Activated CD4-positive, alpha-beta T cell treated with anti-CD3 and anti-CD28 coated beads for 36 hours (primary cell): ENCODE measurements at regions not wholly inside any gene's neighbourhood (a gene's known extent, or its start where the extent isn't known, plus 50 kb on each side); places are given as distances from the start of the nearest gene placed in this dataset.
"Not testable (repeated sequence)": the region's sequence is repeated elsewhere in the genome, so short reads cannot be mapped to it uniquely, and the experiment has no call there.

ENCODE experiments used
- ATAC-seq: fragments of 200-7000 bp; cut with Tn5 transposase; one replicate; pipeline ENCODE4 v1.10.0; 2021; ENCODE audit warnings: mild to moderate bottlenecking, moderate library complexity
- CTCF ChIA-PET: fragments of 350-600 bp; sonication (Branson Sonifier 250); formaldehyde crosslinking; loops from one replicate; lab custom pipeline; 2021; ENCODE audit warnings: antibody characterized with exemption; lab: Charles Lee
- POLR2A ChIA-PET: fragments of 350-600 bp; sonication (Branson Sonifier 250); formaldehyde crosslinking; loops from one replicate; lab custom pipeline; 2021; ENCODE audit warnings: antibody characterized with exemption, inconsistent platforms; lab: Charles Lee
- DNase-seq: peaks from one replicate; pipeline ENCODE4 v3.0.0-alpha.2; 2020
- H3K27ac Mint-ChIP-seq: one replicate; pipeline ENCODE4 v1.8.0; 2021; ENCODE audit warnings: mixed read lengths
- H3K27me3 Mint-ChIP-seq: one replicate; pipeline ENCODE4 v1.8.0; 2021; ENCODE audit warnings: mixed read lengths
- H3K36me3 Mint-ChIP-seq: one replicate; pipeline ENCODE4 v1.8.0; 2021; ENCODE audit warnings: low read depth, mixed read lengths
- H3K4me1 Mint-ChIP-seq: one replicate; pipeline ENCODE4 v1.8.0; 2021; ENCODE audit warnings: mixed read lengths
- H3K4me3 Mint-ChIP-seq: one replicate; pipeline ENCODE4 v1.8.0; 2021; ENCODE audit warnings: mild to moderate bottlenecking, moderate library complexity, mixed read lengths
- H3K9me3 Mint-ChIP-seq: one replicate; pipeline ENCODE4 v1.8.0; 2021; ENCODE audit warnings: low read depth, mixed read lengths
- intact Hi-C, 2 experiments: fragments of 100-400 bp; cut with DNase I in 1 of 2; cut with micrococcal nuclease in 1 of 2; formaldehyde crosslinking; loops; one replicate each; pipeline versions ENCODE4 v1.14.2 to v1.15.1; 2022 to 2024; cut with DNase I, micrococcal nuclease

- ATAC-seq = no peak
- ChIA-PET POLR2A (no interaction called here), CTCF (interaction anchor here (0.7 kb wide), 1 partner anchor 11 kb away, joined by 3 read pairs; no protein-coding TSS in a partner anchor)
- H3K4me1 Mint-ChIP-seq = no peaks in the 10 kb centered on the region
- H3K27me3 Mint-ChIP-seq = no peaks in the 10 kb centered on the region
- no peaks in the 10 kb centered on the region for H3K9me3 Mint-ChIP-seq
- no peak for DNase-seq
- H3K36me3 Mint-ChIP-seq = no peaks in the 10 kb centered on the region
- intact Hi-C loops = no loop called here
- H3K27ac Mint-ChIP-seq = no peak overlapping the region
- no peak overlapping the region for H3K4me3 Mint-ChIP-seq
Observed at GRCh38 chr10:21363092-21363730, 162.3 kb downstream of the SKIDA1 start.

GRCh38 chr10:21359202-21359601 is 166.3 kb downstream of the SKIDA1 start:
- Mint-ChIP-seq H3K4me3 (no peak overlapping the region), H3K27ac (no peak overlapping the region), H3K36me3 (no peaks in the 10 kb centered on the region), H3K4me1 (no peaks in the 10 kb centered on the region), H3K27me3 (no peaks in the 10 kb centered on the region), H3K9me3 (no peaks in the 10 kb centered on the region)
- no peak for DNase-seq
- intact Hi-C loops = no loop called here
- CTCF ChIA-PET = interaction anchor here (1.2 kb wide), 1 partner anchor 10 kb away, joined by 4 read pairs; no protein-coding TSS in a partner anchor
- no peak for ATAC-seq
- POLR2A ChIA-PET = no interaction called here

GRCh38 chr10:21355591-21356011 is 169.9 kb downstream of the SKIDA1 start:
- H3K4me1 Mint-ChIP-seq = no peaks in the 10 kb centered on the region
- POLR2A ChIA-PET = no interaction called here
- CTCF ChIA-PET = no interaction called here
- ATAC-seq (no peak), DNase-seq (no peak)
- H3K27ac Mint-ChIP-seq = no peak overlapping the region
- H3K4me3 Mint-ChIP-seq = no peak overlapping the region
- no peaks in the 10 kb centered on the region for H3K9me3 Mint-ChIP-seq
- H3K36me3 Mint-ChIP-seq = no peaks in the 10 kb centered on the region
- no peaks in the 10 kb centered on the region for H3K27me3 Mint-ChIP-seq
- intact Hi-C loops = no loop called here

- Mint-ChIP-seq H3K36me3 (no peaks in the 10 kb centered on the region), H3K27me3 (no peaks in the 10 kb centered on the region), H3K4me1 (no peaks in the 10 kb centered on the region), H3K9me3 (no peaks in the 10 kb centered on the region), H3K27ac (no peak overlapping the region), H3K4me3 (no peak overlapping the region)
- no peak for ATAC-seq
- CTCF ChIA-PET = interaction anchor here (0.7 kb wide), 1 partner anchor 11 kb away, joined by 3 read pairs; no protein-coding TSS in a partner anchor
- POLR2A ChIA-PET = no interaction called here
- intact Hi-C loops = no loop called here
- DNase-seq = no peak
Observed at GRCh38 chr10:21352886-21353285, 172.6 kb downstream of the SKIDA1 start.

GRCh38 chr10:21351594-21351993 is 173.9 kb downstream of the SKIDA1 start:
- ATAC-seq, intact Hi-C loops, H3K36me3 Mint-ChIP-seq, DNase-seq, H3K9me3 Mint-ChIP-seq, H3K4me1 Mint-ChIP-seq, H3K4me3 Mint-ChIP-seq, H3K27me3 Mint-ChIP-seq, CTCF ChIA-PET, H3K27ac Mint-ChIP-seq: not testable (repeated sequence)
- POLR2A ChIA-PET = interaction anchor here (0.6 kb wide), 1 partner anchor 95 kb away, joined by 4 read pairs; no protein-coding TSS in a partner anchor

- ChIA-PET CTCF (no interaction called here), POLR2A (no interaction called here)
- intact Hi-C loops = no loop called here
- no peaks in the 10 kb centered on the region for H3K9me3 Mint-ChIP-seq
- DNase-seq (no peak), ATAC-seq (no peak)
- no peak overlapping the region for H3K27ac Mint-ChIP-seq
- no peaks in the 10 kb centered on the region for H3K27me3 Mint-ChIP-seq
- no peaks in the 10 kb centered on the region for H3K4me1 Mint-ChIP-seq
- no peak overlapping the region for H3K4me3 Mint-ChIP-seq
- H3K36me3 Mint-ChIP-seq = no peaks in the 10 kb centered on the region
Observed at GRCh38 chr10:21349912-21350286, 175.6 kb downstream of the SKIDA1 start.

- Mint-ChIP-seq H3K27me3 (no peaks in the 10 kb centered on the region), H3K27ac (no peak overlapping the region), H3K4me1 (no peaks in the 10 kb centered on the region), H3K36me3 (no peaks in the 10 kb centered on the region), H3K9me3 (no peaks in the 10 kb centered on the region), H3K4me3 (no peak overlapping the region)
- ChIA-PET POLR2A (no interaction called here), CTCF (no interaction called here)
- no peak for ATAC-seq
- intact Hi-C loops = no loop called here
- DNase-seq = no peak
Observed at GRCh38 chr10:21347785-21348170, 177.7 kb downstream of the SKIDA1 start.

- POLR2A ChIA-PET = interaction anchor here (0.7 kb wide), 1 partner anchor 183 kb away, joined by 3 read pairs; no protein-coding TSS in a partner anchor
- no peak overlapping the region for H3K4me3 Mint-ChIP-seq
- H3K27ac Mint-ChIP-seq = no peak overlapping the region
- ATAC-seq (no peak), DNase-seq (no peak)
- no peaks in the 10 kb centered on the region for H3K27me3 Mint-ChIP-seq
- no peaks in the 10 kb centered on the region for H3K36me3 Mint-ChIP-seq
- CTCF ChIA-PET = no interaction called here
- no peaks in the 10 kb centered on the region for H3K9me3 Mint-ChIP-seq
- intact Hi-C loops = no loop called here
- no peaks in the 10 kb centered on the region for H3K4me1 Mint-ChIP-seq
Observed at GRCh38 chr10:21347043-21347784, 178.3 kb downstream of the SKIDA1 start.

GRCh38 chr10:21343087-21343486 is 182.4 kb downstream of the SKIDA1 start:
- ChIA-PET POLR2A (no interaction called here), CTCF (interaction anchor here (0.7 kb wide), 1 partner anchor 30 kb away, joined by 3 read pairs; no protein-coding TSS in a partner anchor)
- H3K27me3 Mint-ChIP-seq = no peaks in the 10 kb centered on the region
- intact Hi-C loops = no loop called here
- H3K4me3 Mint-ChIP-seq = no peak overlapping the region
- DNase-seq (no peak), ATAC-seq (no peak)
- no peaks in the 10 kb centered on the region for H3K4me1 Mint-ChIP-seq
- H3K27ac Mint-ChIP-seq = no peak overlapping the region
- H3K9me3 Mint-ChIP-seq = no peaks in the 10 kb centered on the region
- no peaks in the 10 kb centered on the region for H3K36me3 Mint-ChIP-seq

GRCh38 chr10:21342499-21342898 is 183.0 kb downstream of the SKIDA1 start:
- H3K4me3 Mint-ChIP-seq, ATAC-seq, H3K4me1 Mint-ChIP-seq, intact Hi-C loops, H3K9me3 Mint-ChIP-seq, H3K27ac Mint-ChIP-seq, DNase-seq, H3K36me3 Mint-ChIP-seq, H3K27me3 Mint-ChIP-seq, POLR2A ChIA-PET: not testable (repeated sequence)
- CTCF ChIA-PET = interaction anchor here (1.0 kb wide), 1 partner anchor 10 kb away, joined by 3 read pairs; no protein-coding TSS in a partner anchor

- no peaks in the 10 kb centered on the region for H3K36me3 Mint-ChIP-seq
- intact Hi-C loops = no loop called here
- peaks cover 2% of the 10 kb centered on the region for H3K9me3 Mint-ChIP-seq
- CTCF ChIA-PET = no interaction called here
- ATAC-seq (no peak), DNase-seq (no peak)
- H3K4me1 Mint-ChIP-seq = no peaks in the 10 kb centered on the region
- no peak overlapping the region for H3K27ac Mint-ChIP-seq
- H3K4me3 Mint-ChIP-seq = no peak overlapping the region
- no peaks in the 10 kb centered on the region for H3K27me3 Mint-ChIP-seq
- POLR2A ChIA-PET = no interaction called here
Observed at GRCh38 chr10:21340331-21340730, 185.2 kb downstream of the SKIDA1 start.
